Testis (tissue), 2 donors: ENCODE measurements at regions not wholly inside any gene's neighbourhood (a gene's known extent, or its start where the extent isn't known, plus 50 kb on each side); places are given as distances from the start of the nearest gene placed in this dataset.

Experiments used
- CTCF ChIP-seq, 3 experiments: fragments of 450-650 bp in 2 of 3; fragments of 200-600 bp in 1 of 3; sonication (generic) in 1 of 3; IDR thresholded peaks; one replicate each; pipeline ENCODE4 v1.5.1; 2016 to 2019; ENCODE audit warnings: antibody characterized with exemption in 3 of 3, mild to moderate bottlenecking in 2 of 3, moderate library complexity in 1 of 3
- POLR2A ChIP-seq: fragments of 450-650 bp; IDR thresholded peaks from one replicate; pipeline ENCODE4 v1.6.1; 2017; ENCODE audit warnings: antibody characterized with exemption, mild to moderate bottlenecking, moderate library complexity

- TF ChIP-seq CTCF (IDR thresholded peaks at IDR 0.05): no peak
- TF ChIP-seq POLR2A: no peak
Observed at GRCh38 chr7:13416071-13416470, 573.4 kb downstream of the ETV1 start.
